Spleen (tissue), 7 donors: ENCODE measurements at regions not wholly inside any gene's neighbourhood (a gene's known extent, or its start where the extent isn't known, plus 50 kb on each side); places are given as distances from the start of the nearest gene placed in this dataset.

ENCODE experiments used
- POLR2A ChIP-seq, 3 donors: fragments of 450-650 bp; IDR thresholded peaks; one replicate each; pipeline ENCODE4 v1.5.1; 2017; ENCODE audit warnings: antibody characterized with exemption in 3 of 3, mild to moderate bottlenecking in 1 of 3
- POLR2AphosphoS5 ChIP-seq, 3 donors: sonication (generic); formaldehyde crosslinking; IDR thresholded peaks; one replicate each; pipeline ENCODE4 v1.5.1; 2017; ENCODE audit warnings: antibody characterized with exemption in 3 of 3
- TF ChIP-seq, protein P1 (sequence below), 11 experiments: fragments of 200-600 bp in 7 of 11; fragments of 450-650 bp in 4 of 11; sonication (generic) in 4 of 11; IDR thresholded peaks in 8 of 11; conservative IDR thresholded peaks in 3 of 11; 1 replicate in 7 of 11; 2 replicates in 4 of 11; pipeline versions ENCODE4 v1.4.0 to v1.8.0; 2016 to 2021; ENCODE audit warnings: antibody characterized with exemption in 11 of 11, inconsistent platforms in 4 of 11, mild to moderate bottlenecking in 1 of 11
- donor health status: DM: no; HTN: no; CAD: no; lungs with moderate emphysema.
- donor health status: DM: no; HTN: no; CAD: no.
- donor health status: DM: no; HTN: no; CAD: no.

- TF ChIP-seq, protein P1, sequence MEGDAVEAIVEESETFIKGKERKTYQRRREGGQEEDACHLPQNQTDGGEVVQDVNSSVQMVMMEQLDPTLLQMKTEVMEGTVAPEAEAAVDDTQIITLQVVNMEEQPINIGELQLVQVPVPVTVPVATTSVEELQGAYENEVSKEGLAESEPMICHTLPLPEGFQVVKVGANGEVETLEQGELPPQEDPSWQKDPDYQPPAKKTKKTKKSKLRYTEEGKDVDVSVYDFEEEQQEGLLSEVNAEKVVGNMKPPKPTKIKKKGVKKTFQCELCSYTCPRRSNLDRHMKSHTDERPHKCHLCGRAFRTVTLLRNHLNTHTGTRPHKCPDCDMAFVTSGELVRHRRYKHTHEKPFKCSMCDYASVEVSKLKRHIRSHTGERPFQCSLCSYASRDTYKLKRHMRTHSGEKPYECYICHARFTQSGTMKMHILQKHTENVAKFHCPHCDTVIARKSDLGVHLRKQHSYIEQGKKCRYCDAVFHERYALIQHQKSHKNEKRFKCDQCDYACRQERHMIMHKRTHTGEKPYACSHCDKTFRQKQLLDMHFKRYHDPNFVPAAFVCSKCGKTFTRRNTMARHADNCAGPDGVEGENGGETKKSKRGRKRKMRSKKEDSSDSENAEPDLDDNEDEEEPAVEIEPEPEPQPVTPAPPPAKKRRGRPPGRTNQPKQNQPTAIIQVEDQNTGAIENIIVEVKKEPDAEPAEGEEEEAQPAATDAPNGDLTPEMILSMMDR (IDR thresholded peaks at IDR 0.05 in 8 of 11, conservative IDR thresholded peaks at IDR 0.05 in 3 of 11), result peak in 4 of 11 experiments; percentile 18 to 35 (median 26)
- TF ChIP-seq POLR2A (IDR thresholded peaks at IDR 0.05), result no peak
- TF ChIP-seq POLR2AphosphoS5 (IDR thresholded peaks at IDR 0.05), result no peak
Measured at GRCh38 chr5:53262348-53262970, 152.9 kb upstream of the MOCS2 start.
